ENCODE measurements at regions not wholly inside any gene's neighbourhood (a gene's known extent, or its start where the extent isn't known, plus 50 kb on each side); places are given as distances from the start of the nearest gene placed in this dataset.
"Not testable (repeated sequence)": the region's sequence is repeated elsewhere in the genome, so short reads cannot be mapped to it uniquely, and the experiment has no call there.

DNA sequence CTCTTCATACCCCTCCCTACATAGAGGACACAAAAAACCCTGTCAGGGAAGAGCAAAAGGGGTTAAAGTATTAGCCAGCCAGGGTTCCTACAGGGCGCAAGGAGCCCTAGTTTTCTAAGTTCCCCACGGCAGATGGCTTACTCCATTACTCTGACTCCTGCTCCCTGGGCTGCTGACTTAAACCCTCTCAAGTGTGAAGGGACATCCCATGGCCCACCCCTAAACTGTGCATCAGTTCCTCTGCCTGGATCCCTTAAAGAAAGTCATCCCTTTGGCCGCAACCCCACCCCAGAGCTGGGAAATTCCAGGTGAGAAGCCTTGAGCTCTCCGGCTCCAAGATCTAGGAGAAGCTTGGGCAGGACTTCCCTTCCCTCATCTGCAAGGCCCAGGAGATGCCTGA is 236.0 kb downstream of the TOMM20 start:
- TF ChIP-seq, protein P1, sequence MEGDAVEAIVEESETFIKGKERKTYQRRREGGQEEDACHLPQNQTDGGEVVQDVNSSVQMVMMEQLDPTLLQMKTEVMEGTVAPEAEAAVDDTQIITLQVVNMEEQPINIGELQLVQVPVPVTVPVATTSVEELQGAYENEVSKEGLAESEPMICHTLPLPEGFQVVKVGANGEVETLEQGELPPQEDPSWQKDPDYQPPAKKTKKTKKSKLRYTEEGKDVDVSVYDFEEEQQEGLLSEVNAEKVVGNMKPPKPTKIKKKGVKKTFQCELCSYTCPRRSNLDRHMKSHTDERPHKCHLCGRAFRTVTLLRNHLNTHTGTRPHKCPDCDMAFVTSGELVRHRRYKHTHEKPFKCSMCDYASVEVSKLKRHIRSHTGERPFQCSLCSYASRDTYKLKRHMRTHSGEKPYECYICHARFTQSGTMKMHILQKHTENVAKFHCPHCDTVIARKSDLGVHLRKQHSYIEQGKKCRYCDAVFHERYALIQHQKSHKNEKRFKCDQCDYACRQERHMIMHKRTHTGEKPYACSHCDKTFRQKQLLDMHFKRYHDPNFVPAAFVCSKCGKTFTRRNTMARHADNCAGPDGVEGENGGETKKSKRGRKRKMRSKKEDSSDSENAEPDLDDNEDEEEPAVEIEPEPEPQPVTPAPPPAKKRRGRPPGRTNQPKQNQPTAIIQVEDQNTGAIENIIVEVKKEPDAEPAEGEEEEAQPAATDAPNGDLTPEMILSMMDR (IDR thresholded peaks at IDR 0.05) = no peak
- no peak for TF ChIP-seq POLR2A (IDR thresholded peaks at IDR 0.05)
- no peak overlapping the region for H3K4me3 ChIP-seq (ENCODE audit: low read depth, poor library complexity, severe bottlenecking)
- intact Hi-C loops (cut with DNase I; ENCODE audit: low total_unique reads) = no loop called here
- no peak for DNase-seq (ENCODE audit: low spot score in 2 of 2)
- 89 to 91% methylated on average over 4 of the region's 4 CpGs for WGBS, 2 donors

DNA sequence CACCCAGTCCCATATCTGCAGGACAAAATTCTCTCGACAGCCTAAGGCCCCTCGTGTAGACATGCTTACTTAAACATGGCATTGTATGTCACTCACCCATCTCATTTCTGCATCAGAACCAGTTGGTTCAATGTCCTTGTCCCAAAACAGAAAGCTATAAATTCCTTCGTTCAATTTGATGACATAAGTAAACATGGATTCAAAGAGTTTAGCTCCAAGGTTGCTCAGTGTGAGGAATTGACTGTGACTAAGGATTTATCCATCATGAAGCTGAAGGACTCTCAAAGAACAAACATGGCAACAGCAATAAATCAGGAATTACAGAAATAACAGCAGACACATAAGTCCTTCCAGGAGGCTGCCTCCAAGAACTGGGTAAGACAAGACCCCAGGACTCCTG is 237.2 kb downstream of the TOMM20 start:
- intact Hi-C loops (cut with DNase I; ENCODE audit: low total_unique reads) = no loop called here
- WGBS, 2 donors = 88 to 91% methylated on average over 3 of the region's 3 CpGs
- no peak overlapping the region for H3K4me3 ChIP-seq (ENCODE audit: low read depth, poor library complexity, severe bottlenecking)
- TF ChIP-seq POLR2A (IDR thresholded peaks at IDR 0.05) = no peak
- TF ChIP-seq, protein P1 (IDR thresholded peaks at IDR 0.05) = no peak
- DNase-seq (ENCODE audit: low spot score in 2 of 2) = no peak

- no peak overlapping the region for H3K4me3 ChIP-seq (ENCODE audit: low read depth, poor library complexity, severe bottlenecking)
- no peak for DNase-seq (ENCODE audit: low spot score in 2 of 2)
- no peak for TF ChIP-seq POLR2A (IDR thresholded peaks at IDR 0.05)
- TF ChIP-seq, protein P1 (IDR thresholded peaks at IDR 0.05) = no peak
- 76 to 81% methylated on average over 7 of the region's 7 CpGs for WGBS, 2 donors
- intact Hi-C loops (cut with DNase I; ENCODE audit: low total_unique reads) = no loop called here
These were observed 239.0 kb downstream of the TOMM20 start for GRCh38 chr1:234889643-234890042.

GRCh38 chr1:234888247-234888646 is 240.4 kb downstream of the TOMM20 start:
- 90 to 97% methylated on average over 5 of the region's 5 CpGs for WGBS, 2 donors
- DNase-seq (ENCODE audit: low spot score in 2 of 2); H3K4me3 ChIP-seq (ENCODE audit: low read depth, poor library complexity, severe bottlenecking); intact Hi-C loops (cut with DNase I; ENCODE audit: low total_unique reads): not testable (repeated sequence)

DNA sequence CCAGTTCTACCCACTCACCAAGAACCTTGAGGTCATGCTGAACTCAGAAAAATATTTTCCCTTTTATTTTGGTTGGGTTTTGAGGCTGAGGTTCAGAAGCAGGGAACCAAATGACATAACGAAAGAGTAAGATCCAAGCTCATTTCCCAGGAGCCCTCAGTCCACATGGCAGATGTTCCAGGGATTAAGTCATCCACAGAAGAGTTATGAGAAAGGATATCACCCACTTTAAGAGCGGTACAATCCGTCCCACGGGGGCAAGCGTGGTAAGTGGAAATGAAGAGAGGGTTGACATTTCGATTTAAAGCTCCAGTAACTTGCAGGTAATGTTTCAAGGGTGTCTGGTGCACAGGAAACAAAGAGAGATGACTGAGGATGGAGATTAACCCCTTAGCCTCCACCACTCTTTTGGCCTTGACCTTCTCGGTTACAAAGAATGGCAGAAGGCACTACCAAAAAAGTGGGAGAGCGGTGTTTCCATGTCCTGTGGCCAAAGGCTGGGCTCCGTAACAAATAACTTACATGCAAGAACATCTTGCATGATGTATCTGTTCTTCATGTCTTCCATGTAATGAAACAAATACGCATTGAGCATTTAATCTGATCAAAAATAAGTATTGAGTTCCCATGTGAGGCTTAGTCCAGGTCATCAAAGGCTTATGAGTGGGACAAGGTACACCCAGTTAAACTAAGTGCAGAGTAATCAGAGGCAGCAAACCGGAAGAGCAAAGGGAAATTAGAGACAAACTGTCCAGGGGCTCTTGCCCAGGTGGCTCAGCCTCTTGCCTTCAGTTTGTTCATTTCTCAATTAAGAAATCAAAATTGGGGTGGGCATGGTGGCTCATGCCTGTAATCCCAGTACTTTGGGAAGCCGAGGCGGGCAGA is 241.4 kb downstream of the TOMM20 start:
- H3K4me3 ChIP-seq (ENCODE audit: low read depth, poor library complexity, severe bottlenecking) = no peak overlapping the region
- DNase-seq (ENCODE audit: low spot score in 2 of 2) = no peak
- no peak for TF ChIP-seq POLR2A (IDR thresholded peaks at IDR 0.05)
- TF ChIP-seq, protein P1 (IDR thresholded peaks at IDR 0.05) = no peak
- intact Hi-C loops (cut with DNase I; ENCODE audit: low total_unique reads) = no loop called here
- 54 to 65% methylated on average over 13 of the region's 13 CpGs for WGBS, 2 donors

DNA sequence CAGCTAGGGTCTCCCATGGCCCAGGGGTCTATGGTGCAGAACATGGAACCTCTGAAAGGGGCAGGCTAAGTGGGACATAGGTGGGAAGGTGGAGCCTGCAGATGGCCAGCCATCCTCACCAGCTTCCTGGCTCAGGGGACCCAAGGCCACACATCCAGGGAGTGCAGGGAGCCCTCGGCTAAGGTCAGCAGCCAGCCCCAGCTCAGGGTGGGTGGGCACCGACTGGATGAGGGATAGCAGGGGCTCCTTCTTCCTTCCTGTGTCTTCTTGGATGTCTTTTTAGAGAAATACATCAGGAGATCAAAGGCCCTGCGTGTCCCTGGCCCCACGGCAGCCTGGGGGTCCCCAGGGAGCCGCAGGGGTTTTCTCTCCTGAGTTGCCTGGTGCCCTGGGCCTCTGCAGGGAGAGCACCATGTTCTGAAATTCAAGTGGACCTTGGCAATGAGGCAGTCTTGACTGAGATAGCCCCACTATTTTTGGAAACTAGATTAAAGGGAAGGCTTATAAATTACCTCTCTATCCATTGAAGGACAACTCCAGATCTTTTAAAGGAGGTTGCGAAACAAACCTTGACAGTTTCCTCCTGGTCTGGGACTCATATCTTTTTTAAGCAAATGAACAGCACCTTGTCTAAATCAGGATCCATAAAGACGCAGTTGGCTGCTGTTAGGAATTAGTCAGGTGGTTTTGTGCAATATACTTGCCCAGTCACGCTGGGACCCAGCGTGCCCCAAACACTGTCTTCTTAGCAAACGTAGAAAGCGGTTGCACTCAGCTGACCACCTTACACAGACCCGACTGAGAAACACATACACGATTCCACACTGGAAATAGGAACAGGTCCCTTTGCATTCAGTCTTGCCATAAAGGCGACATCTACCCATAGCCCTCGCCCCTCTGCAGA is 242.3 kb downstream of the TOMM20 start:
- DNase-seq (ENCODE audit: low spot score in 2 of 2) = no peak
- WGBS, 2 donors = 57% methylated on average over 14 to 15 of the region's 15 CpGs
- intact Hi-C loops (cut with DNase I; ENCODE audit: low total_unique reads) = no loop called here
- TF ChIP-seq, protein P1 (IDR thresholded peaks at IDR 0.05) = no peak
- no peak for TF ChIP-seq POLR2A (IDR thresholded peaks at IDR 0.05)
- H3K4me3 ChIP-seq (ENCODE audit: low read depth, poor library complexity, severe bottlenecking) = no peak overlapping the region
